GM12878 (cell line): ENCODE measurements at regions not wholly inside any gene's neighbourhood (a gene's known extent, or its start where the extent isn't known, plus 50 kb on each side); places are given as distances from the start of the nearest gene placed in this dataset.

Experiments
- ATAC-seq: fragments of 200-7000 bp; cut with Tn5 transposase; 3 replicates; pipeline ENCODE4 v1.9.1; 2020; ENCODE audit warnings: mild to moderate bottlenecking, moderate library complexity
- BruUV-seq: library from RNA; stranded (reverse); fragments of 400-500 nt; replicated peaks from 2 replicates; lab custom pipeline; 2021; lab: Mats Ljungman, UMichigan
- CTCF ChIA-PET: fragments of 300-600 bp; sonication (Branson Sonifier 250); formaldehyde crosslinking; extraction: SDS; loops from one replicate; lab custom pipeline; 2021; ENCODE audit warnings: inconsistent platforms; lab: Yijun Ruan, JAX
- POLR2A ChIA-PET: fragments of 350-600 bp; formaldehyde crosslinking; extraction: SDS; loops from one replicate; lab custom pipeline; 2021; ENCODE audit warnings: inconsistent platforms; lab: Charles Lee
- RAD21 ChIA-PET: fragments of 300-600 bp; sonication (Branson Sonifier 250); formaldehyde crosslinking; loops from one replicate; lab custom pipeline; 2023; ENCODE audit warnings: antibody characterized with exemption; ENCODE audit not compliant: unreplicated experiment; lab: Charles Lee
- SMC1A ChIA-PET: fragments of 300-600 bp; sonication (Branson Sonifier 250); formaldehyde crosslinking; loops from one replicate; lab custom pipeline; 2023; ENCODE audit not compliant: unreplicated experiment, uncharacterized antibody; lab: Charles Lee
- DNase-seq: peaks from one replicate; pipeline ENCODE4 v3.0.0-alpha.2; 2011; ENCODE audit warnings: low read depth, low spot score
- FAIRE-seq: peaks from 3 replicates; lab custom pipeline; 2011; peaks lifted over from hg19 to GRCh38; lab: Jason Lieb, UNC
- H2AFZ ChIP-seq: 2 replicates; pipeline ENCODE4 v1.6.0; 2011; ENCODE audit warnings: low read depth, low read length, control low read depth; ENCODE audit not compliant: control insufficient read depth
- H3K27ac ChIP-seq: 2 replicates; pipeline ENCODE4 v1.5.1; 2011; ENCODE audit warnings: control low read depth; ENCODE audit not compliant: control insufficient read depth, insufficient read depth
- H3K27me3 ChIP-seq, 2 experiments: replicated peaks in 1 of 2; 2 replicates each; pipeline versions ENCODE4 v1.6.0 to v1.6.1; 2011; ENCODE audit warnings: low read length in 1 of 2; ENCODE audit not compliant: control insufficient read depth in 2 of 2, insufficient read depth in 2 of 2
- H3K36me3 ChIP-seq, 2 experiments: 2 replicates each; pipeline ENCODE4 v1.5.1; 2011; ENCODE audit warnings: low read length in 1 of 2; ENCODE audit not compliant: control insufficient read depth in 2 of 2, insufficient read depth in 2 of 2
- H3K4me1 ChIP-seq: 2 replicates; pipeline ENCODE4 v1.6.1; 2011; ENCODE audit warnings: mild to moderate bottlenecking, low read length, moderate library complexity, mixed read lengths; ENCODE audit not compliant: control insufficient read depth, insufficient read depth
- H3K4me2 ChIP-seq: 2 replicates; pipeline ENCODE4 v1.6.0; 2011; ENCODE audit warnings: control low read depth; ENCODE audit not compliant: control insufficient read depth, insufficient read depth
- H3K4me3 ChIP-seq: fragments of 200-600 bp; sonication (generic); 2 replicates; pipeline ENCODE4 v1.5.1; 2016
- H3K79me2 ChIP-seq: 2 replicates; pipeline ENCODE4 v1.6.0; 2011; ENCODE audit warnings: low read length; ENCODE audit not compliant: control insufficient read depth, insufficient read depth
- H3K9ac ChIP-seq: 2 replicates; pipeline ENCODE4 v1.8.0; 2011; ENCODE audit warnings: low read length, control low read depth, mixed read lengths; ENCODE audit not compliant: control insufficient read depth, insufficient read depth
- H3K9me3 ChIP-seq: replicated peaks from 3 replicates; pipeline ENCODE4 v1.5.1; 2011; ENCODE audit warnings: mild to moderate bottlenecking, low read length; ENCODE audit not compliant: control insufficient read depth, insufficient read depth
- H4K20me1 ChIP-seq: 2 replicates; pipeline ENCODE4 v1.6.0; 2011; ENCODE audit not compliant: control insufficient read depth, insufficient read depth
- ASH2L ChIP-seq: fragments of 300-600, 200-600 bp; sonication (generic); IDR thresholded peaks from 2 replicates; pipeline ENCODE4 v1.6.1; 2017; ENCODE audit warnings: low read depth, mild to moderate bottlenecking, borderline replicate concordance
- CBX3 ChIP-seq: fragments of 200-600 bp; sonication (generic); IDR thresholded peaks from 2 replicates; pipeline ENCODE4 v1.6.1; 2016; ENCODE audit warnings: low read depth, borderline replicate concordance
- FOXK2 ChIP-seq: fragments of 450-650 bp; IDR thresholded peaks from 2 replicates; pipeline ENCODE4 v1.6.1; 2017; ENCODE audit warnings: mild to moderate bottlenecking, moderate library complexity
- PML ChIP-seq: IDR thresholded peaks from 2 replicates; pipeline ENCODE4 v1.6.1; 2012; ENCODE audit warnings: low read length, inconsistent platforms
- ZBED1 ChIP-seq: IDR thresholded peaks from 2 replicates; pipeline ENCODE4 v1.6.1; 2016; ENCODE audit warnings: borderline replicate concordance
- ZSCAN29 ChIP-seq: fragments of 450-650 bp; IDR thresholded peaks from 2 replicates; pipeline ENCODE4 v1.6.1; 2017; ENCODE audit warnings: mild to moderate bottlenecking, moderate library complexity
- WGBS: methylation state at CpG from one replicate; pipeline ENCODE4 v1.1.6; 2016; ENCODE audit warnings: low lambda C conversion rate; ENCODE audit not compliant: insufficient replicate concordance, insufficient coverage; ENCODE audit errors: missing lambda C conversion rate; 5-methylcytosine and 5-hydroxymethylcytosine counted together
- in situ Hi-C: fragments of 300-500 bp; cut with MboI; formaldehyde crosslinking; loops from 9 replicates; pipeline ENCODE4 v1.14.3; 2018; ENCODE audit warnings: mixed read lengths
- intact Hi-C: fragments of 100-400 bp; cut with micrococcal nuclease; formaldehyde crosslinking; loops from one replicate; pipeline ENCODE4 v1.14.2; 2022; ENCODE audit not compliant: unreplicated experiment
- TF ChIP-seq, protein P1 (sequence below): IDR thresholded peaks from 2 replicates; pipeline ENCODE4 v1.6.1; 2011; ENCODE audit warnings: borderline replicate concordance, low read depth, mild to moderate bottlenecking, moderate library complexity, mixed read lengths, low read length; ENCODE audit not compliant: insufficient read depth; ENCODE audit errors: extremely low read length
- TF ChIP-seq, protein P2 (sequence below): fragments of 150-350 bp; IDR thresholded peaks from 2 replicates; pipeline ENCODE4 v1.6.1; 2016; ENCODE audit warnings: low read depth, low read length
- TF ChIP-seq, protein P3 (sequence below): fragments of 450-650 bp; IDR thresholded peaks from 2 replicates; pipeline ENCODE4 v1.6.1; 2017; ENCODE audit warnings: low read depth, mild to moderate bottlenecking, moderate library complexity
- TF ChIP-seq, protein P4 (sequence below), 3 experiments: IDR thresholded peaks in 2 of 3; conservative IDR thresholded peaks in 1 of 3; 2 replicates each; pipeline ENCODE4 v1.5.1; 2011; ENCODE audit warnings: low read depth in 3 of 3, low read length in 3 of 3, mild to moderate bottlenecking in 3 of 3, control low read depth in 2 of 3, moderate library complexity in 2 of 3, inconsistent platforms in 1 of 3, mixed read lengths in 1 of 3; ENCODE audit not compliant: control insufficient read depth in 2 of 3, insufficient read depth in 1 of 3; ENCODE audit errors: extremely low read depth in 1 of 3
- TF ChIP-seq, protein P5 (sequence below): fragments of 450-650 bp; IDR thresholded peaks from 2 replicates; pipeline ENCODE4 v1.6.1; 2017; ENCODE audit warnings: mild to moderate bottlenecking, moderate library complexity

DNA sequence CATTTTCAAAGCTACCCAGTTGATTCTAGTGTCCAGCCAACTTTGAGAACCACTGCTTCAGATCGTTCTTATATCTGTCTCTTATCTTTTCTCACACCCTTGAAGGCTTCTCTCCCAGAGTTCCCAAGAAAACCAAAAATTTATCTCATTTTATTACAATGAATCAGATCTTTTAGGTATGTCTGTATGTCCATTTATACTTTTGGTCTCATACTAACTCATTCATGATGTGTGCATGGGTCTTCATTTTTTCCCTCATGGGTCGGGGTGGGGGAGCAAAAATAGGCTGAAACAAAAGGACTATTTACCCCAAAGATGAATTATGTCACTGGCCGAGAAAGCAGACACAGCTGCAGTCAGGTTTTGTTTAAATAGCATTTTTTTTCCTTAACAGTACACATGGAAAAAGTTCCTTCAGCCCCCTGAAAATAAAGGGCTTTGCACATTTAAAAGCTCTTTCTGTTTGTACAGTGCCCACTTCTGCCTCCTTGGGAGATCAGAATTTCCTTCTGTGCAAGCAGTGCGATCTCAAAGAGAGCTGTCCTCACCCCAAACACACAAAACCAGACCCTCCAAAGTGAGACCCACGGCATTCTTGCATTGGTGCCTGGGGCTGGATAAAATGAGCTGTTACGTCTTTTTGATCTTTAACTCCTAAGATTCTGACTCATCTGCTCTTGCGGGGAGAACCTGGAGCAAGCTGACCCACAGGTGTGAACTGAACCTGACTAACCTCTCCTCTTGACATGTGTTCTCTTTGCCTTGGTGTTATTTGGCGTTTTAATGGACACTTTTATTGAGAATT, 251.2 kb upstream of the ELAC2 start:
- POLR2A ChIA-PET = no interaction called here
- BruUV-seq = no TSS peak
- TF ChIP-seq PML = no peak
- TF ChIP-seq FOXK2 = no peak
- TF ChIP-seq, protein P1, sequence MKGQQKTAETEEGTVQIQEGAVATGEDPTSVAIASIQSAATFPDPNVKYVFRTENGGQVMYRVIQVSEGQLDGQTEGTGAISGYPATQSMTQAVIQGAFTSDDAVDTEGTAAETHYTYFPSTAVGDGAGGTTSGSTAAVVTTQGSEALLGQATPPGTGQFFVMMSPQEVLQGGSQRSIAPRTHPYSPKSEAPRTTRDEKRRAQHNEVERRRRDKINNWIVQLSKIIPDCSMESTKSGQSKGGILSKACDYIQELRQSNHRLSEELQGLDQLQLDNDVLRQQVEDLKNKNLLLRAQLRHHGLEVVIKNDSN = no peak
- TF ChIP-seq, protein P2, sequence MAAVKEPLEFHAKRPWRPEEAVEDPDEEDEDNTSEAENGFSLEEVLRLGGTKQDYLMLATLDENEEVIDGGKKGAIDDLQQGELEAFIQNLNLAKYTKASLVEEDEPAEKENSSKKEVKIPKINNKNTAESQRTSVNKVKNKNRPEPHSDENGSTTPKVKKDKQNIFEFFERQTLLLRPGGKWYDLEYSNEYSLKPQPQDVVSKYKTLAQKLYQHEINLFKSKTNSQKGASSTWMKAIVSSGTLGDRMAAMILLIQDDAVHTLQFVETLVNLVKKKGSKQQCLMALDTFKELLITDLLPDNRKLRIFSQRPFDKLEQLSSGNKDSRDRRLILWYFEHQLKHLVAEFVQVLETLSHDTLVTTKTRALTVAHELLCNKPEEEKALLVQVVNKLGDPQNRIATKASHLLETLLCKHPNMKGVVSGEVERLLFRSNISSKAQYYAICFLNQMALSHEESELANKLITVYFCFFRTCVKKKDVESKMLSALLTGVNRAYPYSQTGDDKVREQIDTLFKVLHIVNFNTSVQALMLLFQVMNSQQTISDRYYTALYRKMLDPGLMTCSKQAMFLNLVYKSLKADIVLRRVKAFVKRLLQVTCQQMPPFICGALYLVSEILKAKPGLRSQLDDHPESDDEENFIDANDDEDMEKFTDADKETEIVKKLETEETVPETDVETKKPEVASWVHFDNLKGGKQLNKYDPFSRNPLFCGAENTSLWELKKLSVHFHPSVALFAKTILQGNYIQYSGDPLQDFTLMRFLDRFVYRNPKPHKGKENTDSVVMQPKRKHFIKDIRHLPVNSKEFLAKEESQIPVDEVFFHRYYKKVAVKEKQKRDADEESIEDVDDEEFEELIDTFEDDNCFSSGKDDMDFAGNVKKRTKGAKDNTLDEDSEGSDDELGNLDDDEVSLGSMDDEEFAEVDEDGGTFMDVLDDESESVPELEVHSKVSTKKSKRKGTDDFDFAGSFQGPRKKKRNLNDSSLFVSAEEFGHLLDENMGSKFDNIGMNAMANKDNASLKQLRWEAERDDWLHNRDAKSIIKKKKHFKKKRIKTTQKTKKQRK = no peak
- TF ChIP-seq ZBED1 = no peak
- TF ChIP-seq, protein P3, sequence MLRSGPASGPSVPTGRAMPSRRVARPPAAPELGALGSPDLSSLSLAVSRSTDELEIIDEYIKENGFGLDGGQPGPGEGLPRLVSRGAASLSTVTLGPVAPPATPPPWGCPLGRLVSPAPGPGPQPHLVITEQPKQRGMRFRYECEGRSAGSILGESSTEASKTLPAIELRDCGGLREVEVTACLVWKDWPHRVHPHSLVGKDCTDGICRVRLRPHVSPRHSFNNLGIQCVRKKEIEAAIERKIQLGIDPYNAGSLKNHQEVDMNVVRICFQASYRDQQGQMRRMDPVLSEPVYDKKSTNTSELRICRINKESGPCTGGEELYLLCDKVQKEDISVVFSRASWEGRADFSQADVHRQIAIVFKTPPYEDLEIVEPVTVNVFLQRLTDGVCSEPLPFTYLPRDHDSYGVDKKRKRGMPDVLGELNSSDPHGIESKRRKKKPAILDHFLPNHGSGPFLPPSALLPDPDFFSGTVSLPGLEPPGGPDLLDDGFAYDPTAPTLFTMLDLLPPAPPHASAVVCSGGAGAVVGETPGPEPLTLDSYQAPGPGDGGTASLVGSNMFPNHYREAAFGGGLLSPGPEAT = no peak
- TF ChIP-seq ZSCAN29 = no peak
- TF ChIP-seq CBX3 = no peak
- TF ChIP-seq, protein P4, sequence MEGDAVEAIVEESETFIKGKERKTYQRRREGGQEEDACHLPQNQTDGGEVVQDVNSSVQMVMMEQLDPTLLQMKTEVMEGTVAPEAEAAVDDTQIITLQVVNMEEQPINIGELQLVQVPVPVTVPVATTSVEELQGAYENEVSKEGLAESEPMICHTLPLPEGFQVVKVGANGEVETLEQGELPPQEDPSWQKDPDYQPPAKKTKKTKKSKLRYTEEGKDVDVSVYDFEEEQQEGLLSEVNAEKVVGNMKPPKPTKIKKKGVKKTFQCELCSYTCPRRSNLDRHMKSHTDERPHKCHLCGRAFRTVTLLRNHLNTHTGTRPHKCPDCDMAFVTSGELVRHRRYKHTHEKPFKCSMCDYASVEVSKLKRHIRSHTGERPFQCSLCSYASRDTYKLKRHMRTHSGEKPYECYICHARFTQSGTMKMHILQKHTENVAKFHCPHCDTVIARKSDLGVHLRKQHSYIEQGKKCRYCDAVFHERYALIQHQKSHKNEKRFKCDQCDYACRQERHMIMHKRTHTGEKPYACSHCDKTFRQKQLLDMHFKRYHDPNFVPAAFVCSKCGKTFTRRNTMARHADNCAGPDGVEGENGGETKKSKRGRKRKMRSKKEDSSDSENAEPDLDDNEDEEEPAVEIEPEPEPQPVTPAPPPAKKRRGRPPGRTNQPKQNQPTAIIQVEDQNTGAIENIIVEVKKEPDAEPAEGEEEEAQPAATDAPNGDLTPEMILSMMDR (IDR thresholded peaks at IDR 0.05 in 2 of 3, conservative IDR thresholded peaks at IDR 0.05 in 1 of 3; ENCODE audit: control insufficient read depth in 2 of 3, extremely low read depth in 1 of 3, insufficient read depth in 1 of 3, low read depth in 3 of 3, low read length in 3 of 3) = no peak
- no peak for TF ChIP-seq ASH2L
- TF ChIP-seq, protein P5, sequence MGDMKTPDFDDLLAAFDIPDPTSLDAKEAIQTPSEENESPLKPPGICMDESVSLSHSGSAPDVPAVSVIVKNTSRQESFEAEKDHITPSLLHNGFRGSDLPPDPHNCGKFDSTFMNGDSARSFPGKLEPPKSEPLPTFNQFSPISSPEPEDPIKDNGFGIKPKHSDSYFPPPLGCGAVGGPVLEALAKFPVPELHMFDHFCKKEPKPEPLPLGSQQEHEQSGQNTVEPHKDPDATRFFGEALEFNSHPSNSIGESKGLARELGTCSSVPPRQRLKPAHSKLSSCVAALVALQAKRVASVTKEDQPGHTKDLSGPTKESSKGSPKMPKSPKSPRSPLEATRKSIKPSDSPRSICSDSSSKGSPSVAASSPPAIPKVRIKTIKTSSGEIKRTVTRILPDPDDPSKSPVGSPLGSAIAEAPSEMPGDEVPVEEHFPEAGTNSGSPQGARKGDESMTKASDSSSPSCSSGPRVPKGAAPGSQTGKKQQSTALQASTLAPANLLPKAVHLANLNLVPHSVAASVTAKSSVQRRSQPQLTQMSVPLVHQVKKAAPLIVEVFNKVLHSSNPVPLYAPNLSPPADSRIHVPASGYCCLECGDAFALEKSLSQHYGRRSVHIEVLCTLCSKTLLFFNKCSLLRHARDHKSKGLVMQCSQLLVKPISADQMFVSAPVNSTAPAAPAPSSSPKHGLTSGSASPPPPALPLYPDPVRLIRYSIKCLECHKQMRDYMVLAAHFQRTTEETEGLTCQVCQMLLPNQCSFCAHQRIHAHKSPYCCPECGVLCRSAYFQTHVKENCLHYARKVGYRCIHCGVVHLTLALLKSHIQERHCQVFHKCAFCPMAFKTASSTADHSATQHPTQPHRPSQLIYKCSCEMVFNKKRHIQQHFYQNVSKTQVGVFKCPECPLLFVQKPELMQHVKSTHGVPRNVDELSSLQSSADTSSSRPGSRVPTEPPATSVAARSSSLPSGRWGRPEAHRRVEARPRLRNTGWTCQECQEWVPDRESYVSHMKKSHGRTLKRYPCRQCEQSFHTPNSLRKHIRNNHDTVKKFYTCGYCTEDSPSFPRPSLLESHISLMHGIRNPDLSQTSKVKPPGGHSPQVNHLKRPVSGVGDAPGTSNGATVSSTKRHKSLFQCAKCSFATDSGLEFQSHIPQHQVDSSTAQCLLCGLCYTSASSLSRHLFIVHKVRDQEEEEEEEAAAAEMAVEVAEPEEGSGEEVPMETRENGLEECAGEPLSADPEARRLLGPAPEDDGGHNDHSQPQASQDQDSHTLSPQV = no peak

More for the DNA sequence above, 251.2 kb upstream of the ELAC2 start:
- Histone ChIP-seq H3K9me3 (no peaks in the 10 kb centered on the region; the same call in 2 of the 3 replicates), H3K36me3 (no peaks in the 10 kb centered on the region), H3K9ac (no peak overlapping the region), H3K4me1 (no peaks in the 10 kb centered on the region), H3K27me3 (no peaks in the 10 kb centered on the region), H3K79me2 (no peaks in the 10 kb centered on the region), H2AFZ (no peak overlapping the region), H3K4me3 (no peak overlapping the region), H4K20me1 (no peaks in the 10 kb centered on the region), H3K27ac (no peak overlapping the region), H3K4me2 (no peak overlapping the region)
- no peak for DNase-seq
- intact Hi-C loops = no loop called here
- ChIA-PET CTCF (no interaction called here), RAD21 (no interaction called here), SMC1A (no interaction called here)
- in situ Hi-C loops = no loop called here
- WGBS = 24% methylated on average over 8 of the region's 8 CpGs
- no peak for FAIRE-seq
- ATAC-seq = no peak
